Neural cell (in vitro differentiated cells): ENCODE measurements at regions not wholly inside any gene's neighbourhood (a gene's known extent, or its start where the extent isn't known, plus 50 kb on each side); places are given as distances from the start of the nearest gene placed in this dataset.

Experiments
- POLR2AphosphoS5 ChIP-seq: IDR thresholded peaks from 2 replicates; pipeline ENCODE4 v1.6.1; 2012
- TAF1 ChIP-seq: IDR thresholded peaks from 2 replicates; pipeline ENCODE4 v1.6.1; 2012; ENCODE audit warnings: low read depth

DNA sequence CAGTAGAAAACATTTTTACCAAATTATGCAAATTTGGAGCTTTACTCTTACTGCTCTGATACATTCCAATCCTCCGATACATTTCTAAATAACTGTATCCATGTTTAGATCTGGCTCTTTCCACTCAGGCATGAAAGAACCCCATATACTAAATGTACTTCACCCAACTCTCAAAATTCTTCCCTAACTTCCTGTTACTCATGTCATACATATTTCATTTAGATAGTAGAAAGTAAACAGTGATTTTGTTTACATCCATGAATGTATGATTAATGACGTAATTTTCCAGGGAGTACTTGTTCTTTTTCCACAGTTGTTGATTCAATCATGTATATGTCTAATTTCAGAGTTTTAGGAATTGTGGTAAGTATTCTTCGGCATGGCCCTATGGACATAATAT lies 1426.5 kb upstream of the C9orf72 start:
- TF ChIP-seq TAF1, result no peak
- no peak for TF ChIP-seq POLR2AphosphoS5
